ENCODE measurements at regions not wholly inside any gene's neighbourhood (a gene's known extent, or its start where the extent isn't known, plus 50 kb on each side); places are given as distances from the start of the nearest gene placed in this dataset.

DNA sequence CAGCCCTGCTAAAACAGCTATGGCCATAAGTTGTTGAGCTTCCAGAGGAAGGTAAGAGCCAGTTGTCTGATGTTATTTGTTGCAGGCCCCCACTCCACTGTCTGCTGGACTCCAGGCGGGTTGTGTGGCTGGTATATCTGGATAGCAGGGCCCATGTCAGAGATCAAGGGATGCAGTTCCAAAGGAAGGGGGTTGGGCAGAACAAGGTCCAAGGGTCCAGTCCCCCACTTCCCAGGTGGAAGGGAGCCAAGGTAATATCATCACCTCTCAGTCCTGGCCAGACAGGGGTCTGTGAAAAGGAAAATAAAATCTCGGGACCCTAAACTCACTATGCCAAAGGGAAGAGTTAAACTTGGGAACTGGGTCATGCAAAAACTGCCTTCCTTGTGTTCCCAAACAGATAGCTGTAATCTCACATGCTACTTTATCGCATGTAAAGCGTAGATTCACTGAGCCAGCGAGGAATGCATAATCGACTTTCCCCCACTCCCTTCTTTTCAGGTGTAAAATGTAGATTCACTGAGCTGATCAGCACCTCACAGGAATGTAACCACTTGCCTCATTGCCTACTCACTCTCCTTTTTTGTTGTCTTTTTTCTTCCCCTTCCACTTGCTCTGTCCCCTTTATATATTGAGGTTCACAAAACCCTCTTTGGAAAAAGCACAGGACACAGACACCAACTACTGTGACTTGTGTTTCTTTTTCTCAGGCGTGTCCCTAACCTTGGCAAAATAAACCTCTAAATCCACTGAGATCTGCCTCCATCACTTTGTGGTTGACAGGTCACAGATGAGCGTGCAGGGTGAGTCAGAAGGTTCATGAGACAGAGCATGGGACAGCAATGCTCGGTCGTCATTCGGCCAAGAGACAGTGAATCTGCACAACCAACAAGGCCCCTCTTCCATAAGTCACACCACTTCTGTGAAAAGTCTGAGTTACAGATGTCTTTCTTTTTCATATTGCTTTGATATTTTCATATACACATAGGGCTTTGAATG lies 255.3 kb upstream of the SIX2 start:
- TF ChIP-seq SUZ12 (IDR thresholded peaks at IDR 0.05) (no peak), FOXK2 (IDR thresholded peaks at IDR 0.05) (no peak), BHLHE40 (IDR thresholded peaks at IDR 0.05; ENCODE audit: borderline replicate concordance) (no peak), ELF4 (IDR thresholded peaks at IDR 0.05) (no peak), CTBP1 (IDR thresholded peaks at IDR 0.05; ENCODE audit: borderline replicate concordance) (no peak), TARDBP (IDR thresholded peaks at IDR 0.05) (no peak), L3MBTL2 (conservative IDR thresholded peaks at IDR 0.05) (no peak), ARNT (IDR thresholded peaks at IDR 0.05) (no peak), FOXM1 (IDR thresholded peaks at IDR 0.05; ENCODE audit: borderline replicate concordance) (no peak)
